ENCODE measurements at regions not wholly inside any gene's neighbourhood (a gene's known extent, or its start where the extent isn't known, plus 50 kb on each side); places are given as distances from the start of the nearest gene placed in this dataset.

DNA sequence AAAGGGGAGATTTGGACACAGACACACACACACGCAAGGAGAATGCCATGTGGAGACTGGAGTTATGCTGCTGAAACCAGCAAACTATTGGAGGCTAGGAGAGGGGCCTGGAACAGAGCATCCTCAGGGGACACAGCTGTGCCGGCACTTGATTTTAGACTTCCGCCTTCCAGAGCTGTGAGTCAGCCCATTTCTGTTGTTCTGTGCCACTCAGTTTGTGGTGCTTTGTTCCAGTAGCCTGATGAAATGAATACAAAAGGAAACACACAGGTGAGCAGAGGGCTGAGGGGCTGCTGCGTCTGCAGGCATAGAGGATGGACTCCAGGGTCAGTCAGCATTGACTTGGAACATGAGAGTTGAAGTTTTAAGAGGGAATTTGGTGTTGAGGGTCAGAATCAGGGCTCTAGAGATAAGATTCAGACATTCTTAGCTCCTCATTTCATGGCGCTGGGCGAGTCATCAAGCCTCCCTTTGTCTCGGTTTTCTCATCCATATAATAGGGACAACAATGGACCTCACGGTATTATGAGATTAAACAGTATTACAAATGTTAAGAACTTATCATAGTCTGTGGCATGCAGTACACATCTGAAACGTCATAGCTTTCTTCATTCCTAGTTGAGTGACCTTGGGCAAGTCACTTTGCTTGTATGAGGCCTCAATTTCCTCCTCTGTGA is 191.0 kb downstream of the MIAT start:
- TF ChIP-seq CTCF (IDR thresholded peaks at IDR 0.05; ENCODE audit: low read depth, low read length) = no peak
- Histone ChIP-seq H3K27ac (no peak overlapping the region), H3K4me3 (ENCODE audit: low read depth, low read length) (no peak overlapping the region), H3K36me3 (no peaks in the 10 kb centered on the region), H3K27me3 (ENCODE audit: insufficient read depth, low read depth, severe bottlenecking) (no peaks in the 10 kb centered on the region), H3K9me3 (ENCODE audit: severe bottlenecking) (no peaks in the 10 kb centered on the region)
- DNase-seq = no peak

DNA sequence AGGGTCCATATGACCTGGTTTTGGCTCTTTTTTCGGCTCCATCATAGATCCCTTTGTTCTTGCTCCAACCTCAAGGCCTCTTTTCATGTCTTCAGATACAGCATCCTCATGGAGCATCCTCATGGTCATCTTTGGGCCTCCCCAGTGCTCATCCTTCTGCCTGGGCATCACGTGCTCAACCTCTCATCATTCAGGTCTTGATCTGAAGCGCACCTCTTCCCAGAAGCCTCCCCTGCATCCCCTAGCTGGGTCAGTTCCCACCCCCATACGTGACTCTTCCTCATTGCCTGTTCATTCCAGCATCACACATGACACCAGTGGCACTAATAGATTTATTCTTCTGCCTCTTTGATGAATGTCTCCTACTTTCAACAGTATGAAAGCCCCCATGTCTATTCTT is 192.2 kb downstream of the MIAT start:
- H3K36me3 ChIP-seq = no peaks in the 10 kb centered on the region
- no peak for TF ChIP-seq CTCF (IDR thresholded peaks at IDR 0.05; ENCODE audit: low read depth, low read length)
- no peak overlapping the region for H3K4me3 ChIP-seq (ENCODE audit: low read depth, low read length)
- no peak for DNase-seq
- no peaks in the 10 kb centered on the region for H3K27me3 ChIP-seq (ENCODE audit: insufficient read depth, low read depth, severe bottlenecking)
- no peak overlapping the region for H3K27ac ChIP-seq
- no peaks in the 10 kb centered on the region for H3K9me3 ChIP-seq (ENCODE audit: severe bottlenecking)

DNA sequence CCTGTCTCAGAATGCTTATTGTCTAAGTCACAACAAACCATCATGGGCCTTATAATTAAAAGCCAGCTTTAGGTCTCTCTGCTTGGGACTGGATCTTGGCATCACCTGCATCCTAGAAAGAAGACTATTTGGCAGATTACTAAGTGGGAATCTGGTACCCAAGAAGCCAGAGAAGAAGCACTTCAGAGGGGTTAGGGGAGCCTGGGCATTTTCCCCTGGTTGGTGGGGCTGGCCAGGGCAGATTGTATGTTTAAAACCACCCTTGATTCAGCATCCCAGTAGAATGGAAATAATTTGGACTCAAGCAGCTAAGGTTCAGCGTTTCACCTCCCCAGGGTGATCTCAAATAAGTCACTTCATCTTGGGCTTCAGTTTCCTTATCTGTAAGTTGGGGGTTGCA is 193.7 kb downstream of the MIAT start:
- H3K27me3 ChIP-seq (ENCODE audit: insufficient read depth, low read depth, severe bottlenecking) = no peaks in the 10 kb centered on the region
- DNase-seq = no peak
- no peak for TF ChIP-seq CTCF (IDR thresholded peaks at IDR 0.05; ENCODE audit: low read depth, low read length)
- H3K4me3 ChIP-seq (ENCODE audit: low read depth, low read length) = no peak overlapping the region
- H3K9me3 ChIP-seq (ENCODE audit: severe bottlenecking) = no peaks in the 10 kb centered on the region
- H3K36me3 ChIP-seq = no peaks in the 10 kb centered on the region
- H3K27ac ChIP-seq = no peak overlapping the region

GRCh38 chr22:26852176-26852575 is 194.8 kb downstream of the MIAT start:
- Histone ChIP-seq H3K4me3 (ENCODE audit: low read depth, low read length) (no peak overlapping the region), H3K27ac (no peak overlapping the region), H3K27me3 (ENCODE audit: insufficient read depth, low read depth, severe bottlenecking) (no peaks in the 10 kb centered on the region), H3K36me3 (no peaks in the 10 kb centered on the region), H3K9me3 (ENCODE audit: severe bottlenecking) (no peaks in the 10 kb centered on the region)
- no peak for TF ChIP-seq CTCF (IDR thresholded peaks at IDR 0.05; ENCODE audit: low read depth, low read length)
- peak; percentile 29 for DNase-seq

GRCh38 chr22:26853071-26853470 is 195.7 kb downstream of the MIAT start:
- no peaks in the 10 kb centered on the region for H3K9me3 ChIP-seq (ENCODE audit: severe bottlenecking)
- no peaks in the 10 kb centered on the region for H3K27me3 ChIP-seq (ENCODE audit: insufficient read depth, low read depth, severe bottlenecking)
- no peak overlapping the region for H3K27ac ChIP-seq
- H3K36me3 ChIP-seq = no peaks in the 10 kb centered on the region
- DNase-seq = no peak
- no peak for TF ChIP-seq CTCF (IDR thresholded peaks at IDR 0.05; ENCODE audit: low read depth, low read length)
- H3K4me3 ChIP-seq (ENCODE audit: low read depth, low read length) = no peak overlapping the region

DNA sequence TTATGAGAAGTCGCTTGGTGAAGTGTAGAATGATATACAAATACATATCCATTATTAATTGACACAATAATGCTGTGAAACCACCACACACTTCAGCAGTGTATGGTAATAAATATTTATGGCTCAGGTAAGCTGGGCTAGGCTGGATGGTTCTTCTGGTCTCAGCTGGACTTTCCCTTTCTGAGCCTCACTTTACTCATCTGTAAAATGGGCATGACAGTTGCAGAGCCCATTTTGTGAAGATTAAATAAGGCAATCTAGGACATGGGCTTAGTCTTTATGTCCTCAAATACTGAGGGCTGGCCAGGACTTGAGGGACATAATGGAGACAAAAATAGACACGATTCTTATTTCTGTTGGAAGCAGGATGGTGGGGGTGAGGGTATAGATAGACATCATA is 196.1 kb downstream of the MIAT start:
- Histone ChIP-seq H3K9me3 (ENCODE audit: severe bottlenecking) (no peaks in the 10 kb centered on the region), H3K27ac (no peak overlapping the region), H3K27me3 (ENCODE audit: insufficient read depth, low read depth, severe bottlenecking) (no peaks in the 10 kb centered on the region), H3K4me3 (ENCODE audit: low read depth, low read length) (no peak overlapping the region), H3K36me3 (no peaks in the 10 kb centered on the region)
- DNase-seq = no peak
- TF ChIP-seq CTCF (IDR thresholded peaks at IDR 0.05; ENCODE audit: low read depth, low read length) = no peak
